ENCODE measurements at regions not wholly inside any gene's neighbourhood (a gene's known extent, or its start where the extent isn't known, plus 50 kb on each side); places are given as distances from the start of the nearest gene placed in this dataset.

- Histone ChIP-seq H3K4me3 (no peak overlapping the region), H3K27ac (no peak overlapping the region), H3K27me3 (no peaks in the 10 kb centered on the region), H3K9me3 (no peaks in the 10 kb centered on the region), H3K4me1 (no peaks in the 10 kb centered on the region), H3K36me3 (no peaks in the 10 kb centered on the region)
- no peak for TF ChIP-seq POLR2A (IDR thresholded peaks at IDR 0.05)
- no peak for TF ChIP-seq CTCF (IDR thresholded peaks at IDR 0.05)
- WGBS, 2 donors = 78 to 96% methylated on average over 3 of the region's 3 CpGs
- no peak for DNase-seq
- intact Hi-C loops (cut with DNase I) = no loop called here
Observed at GRCh38 chr4:59969909-59970308, 1230.2 kb upstream of the ADGRL3 start.

- no peak for DNase-seq
- Histone ChIP-seq H3K27ac (no peak overlapping the region), H3K27me3 (no peaks in the 10 kb centered on the region), H3K9me3 (no peaks in the 10 kb centered on the region), H3K36me3 (no peaks in the 10 kb centered on the region), H3K4me1 (no peaks in the 10 kb centered on the region), H3K4me3 (no peak overlapping the region)
- intact Hi-C loops (cut with DNase I) = no loop called here
- 84 to 88% methylated on average over 3 of the region's 3 CpGs for WGBS, 2 donors
- TF ChIP-seq POLR2A (IDR thresholded peaks at IDR 0.05) (no peak), CTCF (IDR thresholded peaks at IDR 0.05) (no peak)
Observed at GRCh38 chr4:59971952-59972351, 1228.2 kb upstream of the ADGRL3 start.

GRCh38 chr4:59973492-59973891, 1226.6 kb upstream of the ADGRL3 start:
- Histone ChIP-seq H3K9me3 (no peaks in the 10 kb centered on the region), H3K27me3 (no peaks in the 10 kb centered on the region), H3K4me1 (no peaks in the 10 kb centered on the region), H3K36me3 (no peaks in the 10 kb centered on the region), H3K27ac (no peak overlapping the region), H3K4me3 (no peak overlapping the region)
- intact Hi-C loops (cut with DNase I) = no loop called here
- DNase-seq = no peak
- 57 to 66% methylated on average over 1 of the region's 1 CpG for WGBS, 2 donors
- TF ChIP-seq CTCF (IDR thresholded peaks at IDR 0.05) (no peak), POLR2A (IDR thresholded peaks at IDR 0.05) (no peak)

- WGBS, 2 donors = 60 to 63% methylated on average over 1 of the region's 1 CpG
- Histone ChIP-seq H3K27me3 (no peaks in the 10 kb centered on the region), H3K36me3 (no peaks in the 10 kb centered on the region), H3K27ac (no peak overlapping the region), H3K4me3 (no peak overlapping the region), H3K4me1 (no peaks in the 10 kb centered on the region), H3K9me3 (no peaks in the 10 kb centered on the region)
- TF ChIP-seq CTCF (IDR thresholded peaks at IDR 0.05) (no peak), POLR2A (IDR thresholded peaks at IDR 0.05) (no peak)
- intact Hi-C loops (cut with DNase I) = no loop called here
- no peak for DNase-seq
Observed at GRCh38 chr4:59979061-59979460, 1221.1 kb upstream of the ADGRL3 start.

- WGBS, 2 donors = 33% methylated on average over 1 of the region's 1 CpG
- H3K36me3 ChIP-seq = no peaks in the 10 kb centered on the region
Observed at GRCh38 chr4:59983852-59984251, 1216.3 kb upstream of the ADGRL3 start.

More at GRCh38 chr4:59983852-59984251, 1216.3 kb upstream of the ADGRL3 start:
- DNase-seq = no peak
- Histone ChIP-seq H3K4me1 (no peaks in the 10 kb centered on the region), H3K27ac (no peak overlapping the region), H3K9me3 (no peaks in the 10 kb centered on the region), H3K27me3 (no peaks in the 10 kb centered on the region), H3K4me3 (no peak overlapping the region)
- intact Hi-C loops (cut with DNase I) = no loop called here
- TF ChIP-seq CTCF (IDR thresholded peaks at IDR 0.05) (no peak), POLR2A (IDR thresholded peaks at IDR 0.05) (no peak)
